Tibial nerve (tissue), 4 donors: ENCODE measurements at regions not wholly inside any gene's neighbourhood (a gene's known extent, or its start where the extent isn't known, plus 50 kb on each side); places are given as distances from the start of the nearest gene placed in this dataset.

Source experiments
- DNase-seq, 2 donors: peaks; one replicate each; pipeline ENCODE4 v3.0.0-alpha.2; 2019; ENCODE audit warnings: low spot score in 2 of 2
- H3K27ac ChIP-seq, 4 donors: fragments of 200-600 bp; sonication (generic) in 3 of 4; one replicate each; pipeline ENCODE4 v1.5.1; 2017 to 2019; ENCODE audit warnings: mild to moderate bottlenecking in 1 of 4
- H3K27me3 ChIP-seq, 2 donors: fragments of 200-600 bp; sonication (generic) in 1 of 2; one replicate each; pipeline versions ENCODE4 v1.5.1 to v1.6.0; 2017 to 2019
- H3K36me3 ChIP-seq, 3 donors: fragments of 200-600 bp; sonication (generic); one replicate each; pipeline ENCODE4 v1.5.1; 2018 to 2019
- H3K4me1 ChIP-seq, 4 donors: fragments of 200-600 bp; sonication (generic) in 3 of 4; one replicate each; pipeline ENCODE4 v1.5.1; 2017 to 2019
- H3K4me3 ChIP-seq, 4 donors: fragments of 200-600 bp; sonication (generic) in 3 of 4; one replicate each; pipeline ENCODE4 v1.5.1; 2017 to 2019; ENCODE audit warnings: mild to moderate bottlenecking in 1 of 4, moderate library complexity in 1 of 4
- H3K9me3 ChIP-seq, 4 donors: fragments of 200-600 bp; sonication (generic) in 3 of 4; one replicate each; pipeline ENCODE4 v1.5.1; 2017 to 2019
- EP300 ChIP-seq, 2 donors: sonication (generic); formaldehyde crosslinking; IDR thresholded peaks; one replicate each; pipeline ENCODE4 v1.6.1; 2017; ENCODE audit warnings: antibody characterized with exemption in 2 of 2, mild to moderate bottlenecking in 1 of 2
- POLR2A ChIP-seq, 2 donors: fragments of 450-650 bp; IDR thresholded peaks; one replicate each; pipeline ENCODE4 v1.6.1; 2017; ENCODE audit warnings: antibody characterized with exemption in 2 of 2, mild to moderate bottlenecking in 2 of 2, moderate library complexity in 2 of 2
- WGBS, 2 donors: methylation state at CpG; one replicate each; pipeline ENCODE4 v1.1.5; 2018; 5-methylcytosine and 5-hydroxymethylcytosine counted together
- TF ChIP-seq, protein P1 (sequence below), 5 experiments: fragments of 200-600 bp in 3 of 5; fragments of 450-650 bp in 2 of 5; sonication (generic) in 3 of 5; IDR thresholded peaks; one replicate each; pipeline ENCODE4 v1.5.1; 2016 to 2019; ENCODE audit warnings: antibody characterized with exemption in 5 of 5, mild to moderate bottlenecking in 3 of 5, moderate library complexity in 2 of 5

DNA sequence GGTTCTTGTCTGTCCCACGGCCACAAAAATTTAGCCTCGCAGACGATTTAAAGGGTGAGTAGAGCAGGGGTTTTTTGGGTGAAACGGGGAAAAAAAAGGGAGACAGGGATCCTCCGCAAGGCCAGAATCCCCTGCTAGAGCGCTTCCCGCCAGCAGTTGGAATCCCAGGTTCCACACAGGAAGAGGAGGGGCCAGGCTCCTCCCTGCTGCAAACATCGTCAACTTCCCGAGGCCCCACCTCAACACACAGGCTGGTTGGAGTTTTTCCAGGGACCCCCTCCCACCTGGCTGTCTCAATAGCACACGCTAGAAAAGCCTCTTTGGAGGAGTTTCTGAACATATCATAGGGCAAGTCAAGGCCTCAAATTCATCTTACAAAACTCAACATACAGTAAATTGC, 112.7 kb downstream of the MTERF1 start:
- WGBS, 2 donors, result 90 to 93% methylated on average over 10 of the region's 10 CpGs
- Histone ChIP-seq H3K27ac (no peak overlapping the region), H3K4me1 (no peaks in the 10 kb centered on the region), H3K9me3 (peaks cover 0 to 29% (median 6%) of the 10 kb centered on the region in 4 donors), H3K4me3 (no peak overlapping the region), H3K27me3 (no peaks in the 10 kb centered on the region), H3K36me3 (no peaks in the 10 kb centered on the region)
- no peak for DNase-seq
- TF ChIP-seq, protein P1, sequence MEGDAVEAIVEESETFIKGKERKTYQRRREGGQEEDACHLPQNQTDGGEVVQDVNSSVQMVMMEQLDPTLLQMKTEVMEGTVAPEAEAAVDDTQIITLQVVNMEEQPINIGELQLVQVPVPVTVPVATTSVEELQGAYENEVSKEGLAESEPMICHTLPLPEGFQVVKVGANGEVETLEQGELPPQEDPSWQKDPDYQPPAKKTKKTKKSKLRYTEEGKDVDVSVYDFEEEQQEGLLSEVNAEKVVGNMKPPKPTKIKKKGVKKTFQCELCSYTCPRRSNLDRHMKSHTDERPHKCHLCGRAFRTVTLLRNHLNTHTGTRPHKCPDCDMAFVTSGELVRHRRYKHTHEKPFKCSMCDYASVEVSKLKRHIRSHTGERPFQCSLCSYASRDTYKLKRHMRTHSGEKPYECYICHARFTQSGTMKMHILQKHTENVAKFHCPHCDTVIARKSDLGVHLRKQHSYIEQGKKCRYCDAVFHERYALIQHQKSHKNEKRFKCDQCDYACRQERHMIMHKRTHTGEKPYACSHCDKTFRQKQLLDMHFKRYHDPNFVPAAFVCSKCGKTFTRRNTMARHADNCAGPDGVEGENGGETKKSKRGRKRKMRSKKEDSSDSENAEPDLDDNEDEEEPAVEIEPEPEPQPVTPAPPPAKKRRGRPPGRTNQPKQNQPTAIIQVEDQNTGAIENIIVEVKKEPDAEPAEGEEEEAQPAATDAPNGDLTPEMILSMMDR (IDR thresholded peaks at IDR 0.05), result no peak

DNA sequence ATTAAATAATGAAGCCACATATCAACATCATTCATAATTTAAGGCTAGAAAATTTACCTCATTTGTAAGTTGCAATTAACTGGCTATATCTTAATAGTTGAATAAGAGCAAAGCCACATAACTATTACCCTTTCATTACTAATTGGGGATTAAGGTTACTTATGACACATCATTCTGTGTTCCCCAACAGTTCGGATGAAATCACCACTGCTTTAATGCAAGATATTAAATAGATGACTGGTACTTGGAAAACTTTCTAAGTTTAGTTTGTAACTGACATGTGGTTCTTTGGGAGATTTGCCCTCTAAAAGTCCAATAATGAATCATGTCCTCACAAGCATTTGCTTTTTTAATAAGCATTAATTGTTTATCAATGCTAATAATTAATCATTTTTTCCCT, 109.1 kb downstream of the MTERF1 start:
- H3K36me3 ChIP-seq, result no peaks in the 10 kb centered on the region
- H3K4me3 ChIP-seq, result no peak overlapping the region
- WGBS, 2 donors, result 58 to 60% methylated on average over 1 of the region's 1 CpG
- H3K27me3 ChIP-seq, result no peaks in the 10 kb centered on the region
- H3K9me3 ChIP-seq, result no peaks in the 10 kb centered on the region
- no peak for DNase-seq
- H3K4me1 ChIP-seq, result no peaks in the 10 kb centered on the region
- no peak for TF ChIP-seq EP300 (IDR thresholded peaks at IDR 0.05)
- no peak for TF ChIP-seq POLR2A (IDR thresholded peaks at IDR 0.05)
- TF ChIP-seq, protein P1 (IDR thresholded peaks at IDR 0.05), result no peak
- H3K27ac ChIP-seq, result no peak overlapping the region

DNA sequence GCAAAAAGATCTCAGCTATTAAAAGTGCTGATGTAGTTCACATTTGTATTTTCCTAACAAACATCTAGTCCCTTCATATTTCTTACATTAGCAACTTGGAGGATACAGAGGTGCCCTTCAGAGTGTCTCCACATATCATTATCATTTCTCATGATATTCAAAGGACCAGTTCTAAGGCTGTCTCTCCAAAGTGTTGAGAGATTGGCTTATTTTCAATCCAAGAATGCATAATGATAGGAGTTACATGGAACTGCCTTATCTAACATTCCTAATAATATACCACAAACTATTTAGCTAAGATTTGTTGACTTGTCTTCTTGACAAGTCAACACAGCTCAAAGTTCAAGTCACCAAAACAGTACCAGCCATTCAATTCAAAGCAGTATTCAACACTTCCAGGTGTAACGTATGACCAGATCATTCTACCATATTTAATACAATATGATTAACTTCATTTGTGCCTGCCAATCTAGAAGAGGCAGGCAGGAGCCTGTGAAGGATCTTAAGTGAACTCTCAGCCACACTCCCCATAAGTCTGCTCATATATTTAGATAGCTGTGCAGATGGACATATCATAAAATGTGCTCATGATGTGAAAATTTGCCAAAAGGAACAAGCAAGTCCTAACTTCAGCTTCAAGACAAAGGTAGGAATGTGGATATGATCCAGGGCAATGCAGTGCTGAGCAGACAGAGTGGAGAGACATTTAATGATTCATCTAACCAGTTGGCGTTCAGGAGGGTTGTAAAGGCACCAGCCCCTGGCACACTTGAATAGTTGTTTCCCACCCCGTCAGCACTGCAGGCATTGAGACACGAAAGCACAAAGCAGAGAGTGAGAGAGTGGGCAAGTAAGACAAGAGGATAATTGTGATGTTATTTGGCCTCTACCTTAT, 108.3 kb downstream of the MTERF1 start:
- DNase-seq, result no peak
- Histone ChIP-seq H3K4me1 (no peaks in the 10 kb centered on the region), H3K27ac (no peak overlapping the region), H3K27me3 (no peaks in the 10 kb centered on the region), H3K9me3 (no peaks in the 10 kb centered on the region), H3K36me3 (no peaks in the 10 kb centered on the region), H3K4me3 (no peak overlapping the region)
- TF ChIP-seq EP300 (IDR thresholded peaks at IDR 0.05) (no peak), POLR2A (IDR thresholded peaks at IDR 0.05) (no peak)
- TF ChIP-seq, protein P1 (IDR thresholded peaks at IDR 0.05), result no peak
- whole genome bisulfite sequencing, 2 donors, result 29 to 33% methylated on average over 4 of the region's 4 CpGs

DNA sequence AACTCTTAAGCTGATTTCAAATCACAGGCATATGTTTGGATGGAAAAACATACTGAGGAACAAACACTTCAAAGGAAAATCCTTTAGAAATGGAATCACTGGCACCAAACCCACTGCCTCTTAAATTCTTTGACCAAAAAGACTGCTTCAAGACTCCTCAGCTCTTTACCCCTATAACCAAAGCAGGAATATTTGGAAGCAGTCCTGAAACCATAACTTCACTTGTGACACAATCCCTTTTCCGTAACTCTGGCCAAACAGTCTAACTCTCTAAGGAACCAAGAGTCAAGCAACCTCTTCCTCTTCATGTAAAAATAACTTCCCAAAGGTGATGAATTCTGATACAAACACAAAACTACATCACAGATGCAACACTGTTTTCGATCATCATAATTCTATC, 104.3 kb downstream of the MTERF1 start:
- Histone ChIP-seq H3K4me1 (peaks cover 0 to 5% (median 0%) of the 10 kb centered on the region in 4 donors), H3K9me3 (no peaks in the 10 kb centered on the region), H3K36me3 (no peaks in the 10 kb centered on the region), H3K4me3 (no peak overlapping the region), H3K27ac (no peak overlapping the region), H3K27me3 (no peaks in the 10 kb centered on the region)
- TF ChIP-seq POLR2A (IDR thresholded peaks at IDR 0.05), result no peak
- TF ChIP-seq EP300 (IDR thresholded peaks at IDR 0.05), result no peak
- TF ChIP-seq, protein P1 (IDR thresholded peaks at IDR 0.05), result no peak
- WGBS, 2 donors, result 71 to 76% methylated on average over 2 of the region's 2 CpGs
- no peak for DNase-seq

DNA sequence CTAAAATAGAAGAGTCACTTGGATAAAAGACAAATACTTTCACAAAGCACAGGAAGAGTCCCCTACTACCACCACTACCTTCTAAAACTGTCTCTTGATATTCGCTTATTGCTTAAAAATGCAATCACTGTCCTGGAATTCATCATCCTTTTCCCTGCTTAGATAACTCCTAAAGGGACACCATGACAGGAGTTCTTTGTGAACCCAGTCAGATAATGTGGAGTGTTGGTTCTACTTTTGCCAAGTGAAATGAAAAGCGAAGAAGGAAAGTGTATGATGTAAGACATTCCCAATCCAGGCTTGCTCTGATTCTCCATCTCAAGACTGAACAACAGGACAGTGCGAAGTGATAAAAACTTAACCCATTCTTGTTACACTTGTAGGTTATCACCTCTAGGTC, 103.0 kb downstream of the MTERF1 start:
- TF ChIP-seq, protein P1 (IDR thresholded peaks at IDR 0.05), result no peak
- TF ChIP-seq POLR2A (IDR thresholded peaks at IDR 0.05) (no peak), EP300 (IDR thresholded peaks at IDR 0.05) (no peak)
- no peak for DNase-seq
- Histone ChIP-seq H3K36me3 (no peaks in the 10 kb centered on the region), H3K9me3 (no peaks in the 10 kb centered on the region), H3K4me1 (peaks cover 0 to 5% (median 0%) of the 10 kb centered on the region in 4 donors), H3K27me3 (no peaks in the 10 kb centered on the region), H3K27ac (no peak overlapping the region), H3K4me3 (no peak overlapping the region)
- WGBS, 2 donors, result 69 to 73% methylated on average over 3 of the region's 3 CpGs
